GM12878 (cell line): ENCODE measurements at regions not wholly inside any gene's neighbourhood (a gene's known extent, or its start where the extent isn't known, plus 50 kb on each side); places are given as distances from the start of the nearest gene placed in this dataset.

Source experiments
- ATAC-seq: fragments of 200-7000 bp; cut with Tn5 transposase; 3 replicates; pipeline ENCODE4 v1.9.1; 2020; ENCODE audit warnings: mild to moderate bottlenecking, moderate library complexity
- BruUV-seq: library from RNA; stranded (reverse); fragments of 400-500 nt; replicated peaks from 2 replicates; lab custom pipeline; 2021; lab: Mats Ljungman, UMichigan
- CTCF ChIA-PET: fragments of 300-600 bp; sonication (Branson Sonifier 250); formaldehyde crosslinking; extraction: SDS; loops from one replicate; lab custom pipeline; 2021; ENCODE audit warnings: inconsistent platforms; lab: Yijun Ruan, JAX
- POLR2A ChIA-PET: fragments of 350-600 bp; formaldehyde crosslinking; extraction: SDS; loops from one replicate; lab custom pipeline; 2021; ENCODE audit warnings: inconsistent platforms; lab: Charles Lee
- RAD21 ChIA-PET: fragments of 300-600 bp; sonication (Branson Sonifier 250); formaldehyde crosslinking; loops from one replicate; lab custom pipeline; 2023; ENCODE audit warnings: antibody characterized with exemption; ENCODE audit not compliant: unreplicated experiment; lab: Charles Lee
- SMC1A ChIA-PET: fragments of 300-600 bp; sonication (Branson Sonifier 250); formaldehyde crosslinking; loops from one replicate; lab custom pipeline; 2023; ENCODE audit not compliant: unreplicated experiment, uncharacterized antibody; lab: Charles Lee
- DNase-seq: peaks from one replicate; pipeline ENCODE4 v3.0.0-alpha.2; 2011; ENCODE audit warnings: low read depth, low spot score
- FAIRE-seq: peaks from 3 replicates; lab custom pipeline; 2011; peaks lifted over from hg19 to GRCh38; lab: Jason Lieb, UNC
- H2AFZ ChIP-seq: 2 replicates; pipeline ENCODE4 v1.6.0; 2011; ENCODE audit warnings: low read depth, low read length, control low read depth; ENCODE audit not compliant: control insufficient read depth
- H3K27ac ChIP-seq: 2 replicates; pipeline ENCODE4 v1.5.1; 2011; ENCODE audit warnings: control low read depth; ENCODE audit not compliant: control insufficient read depth, insufficient read depth
- H3K27me3 ChIP-seq, 2 experiments: replicated peaks in 1 of 2; 2 replicates each; pipeline versions ENCODE4 v1.6.0 to v1.6.1; 2011; ENCODE audit warnings: low read length in 1 of 2; ENCODE audit not compliant: control insufficient read depth in 2 of 2, insufficient read depth in 2 of 2
- H3K36me3 ChIP-seq, 2 experiments: 2 replicates each; pipeline ENCODE4 v1.5.1; 2011; ENCODE audit warnings: low read length in 1 of 2; ENCODE audit not compliant: control insufficient read depth in 2 of 2, insufficient read depth in 2 of 2
- H3K4me1 ChIP-seq: 2 replicates; pipeline ENCODE4 v1.6.1; 2011; ENCODE audit warnings: mild to moderate bottlenecking, low read length, moderate library complexity, mixed read lengths; ENCODE audit not compliant: control insufficient read depth, insufficient read depth
- H3K4me2 ChIP-seq: 2 replicates; pipeline ENCODE4 v1.6.0; 2011; ENCODE audit warnings: control low read depth; ENCODE audit not compliant: control insufficient read depth, insufficient read depth
- H3K4me3 ChIP-seq: fragments of 200-600 bp; sonication (generic); 2 replicates; pipeline ENCODE4 v1.5.1; 2016
- H3K79me2 ChIP-seq: 2 replicates; pipeline ENCODE4 v1.6.0; 2011; ENCODE audit warnings: low read length; ENCODE audit not compliant: control insufficient read depth, insufficient read depth
- H3K9ac ChIP-seq: 2 replicates; pipeline ENCODE4 v1.8.0; 2011; ENCODE audit warnings: low read length, control low read depth, mixed read lengths; ENCODE audit not compliant: control insufficient read depth, insufficient read depth
- H3K9me3 ChIP-seq: replicated peaks from 3 replicates; pipeline ENCODE4 v1.5.1; 2011; ENCODE audit warnings: mild to moderate bottlenecking, low read length; ENCODE audit not compliant: control insufficient read depth, insufficient read depth
- H4K20me1 ChIP-seq: 2 replicates; pipeline ENCODE4 v1.6.0; 2011; ENCODE audit not compliant: control insufficient read depth, insufficient read depth
- ASH2L ChIP-seq: fragments of 300-600, 200-600 bp; sonication (generic); IDR thresholded peaks from 2 replicates; pipeline ENCODE4 v1.6.1; 2017; ENCODE audit warnings: low read depth, mild to moderate bottlenecking, borderline replicate concordance
- CHD1 ChIP-seq: IDR thresholded peaks from 2 replicates; pipeline ENCODE4 v1.6.1; 2012; ENCODE audit warnings: low read depth, low read length, improper control_type of control experiment
- CHD2 ChIP-seq: IDR thresholded peaks from 2 replicates; pipeline ENCODE4 v1.6.1; 2011; ENCODE audit warnings: low read depth, low read length, improper control_type of control experiment, borderline replicate concordance
- EED ChIP-seq: sonication (generic); IDR thresholded peaks from 2 replicates; pipeline ENCODE4 v1.6.1; 2016; ENCODE audit warnings: antibody characterized with exemption, low read depth
- EZH2 ChIP-seq: IDR thresholded peaks from 2 replicates; pipeline ENCODE4 v1.6.1; 2012; ENCODE audit warnings: low read depth, mild to moderate bottlenecking, control low read depth, inconsistent platforms, low read length, borderline replicate concordance; ENCODE audit not compliant: control insufficient read depth
- RELB ChIP-seq: fragments of 450-650 bp; IDR thresholded peaks from 2 replicates; pipeline ENCODE4 v1.6.1; 2017; ENCODE audit warnings: low read depth, mild to moderate bottlenecking, moderate library complexity
- RUNX3 ChIP-seq: IDR thresholded peaks from 2 replicates; pipeline ENCODE4 v1.6.1; 2012; ENCODE audit warnings: low read length, inconsistent platforms
- SRF ChIP-seq, 2 experiments: IDR thresholded peaks; 2 replicates each; pipeline ENCODE4 v1.6.1; 2011; ENCODE audit warnings: low read depth in 2 of 2, low read length in 2 of 2, mild to moderate bottlenecking in 1 of 2, moderate library complexity in 1 of 2
- ZNF274 ChIP-seq: IDR thresholded peaks from one replicate; pipeline ENCODE4 v1.8.0; 2011; ENCODE audit not compliant: insufficient read length, insufficient read depth
- ZNF622 ChIP-seq: fragments of 450-650 bp; IDR thresholded peaks from 2 replicates; pipeline ENCODE4 v1.6.1; 2017; ENCODE audit warnings: mild to moderate bottlenecking, inconsistent platforms
- WGBS: methylation state at CpG from one replicate; pipeline ENCODE4 v1.1.6; 2016; ENCODE audit warnings: low lambda C conversion rate; ENCODE audit not compliant: insufficient replicate concordance, insufficient coverage; ENCODE audit errors: missing lambda C conversion rate; 5-methylcytosine and 5-hydroxymethylcytosine counted together
- in situ Hi-C: fragments of 300-500 bp; cut with MboI; formaldehyde crosslinking; loops from 9 replicates; pipeline ENCODE4 v1.14.3; 2018; ENCODE audit warnings: mixed read lengths
- intact Hi-C: fragments of 100-400 bp; cut with micrococcal nuclease; formaldehyde crosslinking; loops from one replicate; pipeline ENCODE4 v1.14.2; 2022; ENCODE audit not compliant: unreplicated experiment
- TF ChIP-seq, protein P1 (sequence below): fragments of 150-350 bp; IDR thresholded peaks from 2 replicates; pipeline ENCODE4 v1.6.1; 2016; ENCODE audit warnings: low read depth, low read length
- TF ChIP-seq, protein P2 (sequence below): fragments of 450-650 bp; IDR thresholded peaks from 2 replicates; pipeline ENCODE4 v1.6.1; 2017; ENCODE audit warnings: mild to moderate bottlenecking, moderate library complexity

GRCh38 chr6:74597266-74597665 lies 608.6 kb downstream of the COL12A1 start:
- no TSS peak for BruUV-seq
- Histone ChIP-seq H3K4me1 (peaks cover 17% of the 10 kb centered on the region), H4K20me1 (no peaks in the 10 kb centered on the region), H3K9me3 (no peaks in the 10 kb centered on the region; the same call in 2 of the 3 replicates), H3K36me3 (no peaks in the 10 kb centered on the region), H3K27me3 (no peaks in the 10 kb centered on the region), H3K4me3 (no peak overlapping the region), H3K9ac (no peak overlapping the region), H2AFZ (no peak overlapping the region), H3K4me2 (peak overlapping the region; percentile 41; the same call in 1 of the 2 replicates), H3K79me2 (no peaks in the 10 kb centered on the region), H3K27ac (peak overlapping the region; percentile 35; the same call in 1 of the 2 replicates)
- ChIA-PET RAD21 (interaction anchor here (0.9 kb wide), 1 partner anchor 124 kb away, joined by 3 read pairs; no protein-coding TSS in a partner anchor), CTCF (interaction anchor here (1.0 to 2.4 kb wide), 2 partner anchors 13 to 188 kb away, joined by 3 to 6 read pairs; no protein-coding TSS in a partner anchor), SMC1A (interaction anchor here (1.2 to 2.1 kb wide), 3 partner anchors 8 to 105 kb away, joined by 3 to 5 read pairs (median 4); no protein-coding TSS in a partner anchor), POLR2A (no interaction called here)
- WGBS, result 45% methylated on average over 2 of the region's 2 CpGs
- intact Hi-C loops (loop anchor here (5.0 kb wide), 3 partner anchors 115 to 605 kb away; no protein-coding TSS in a partner anchor), in situ Hi-C loops (no loop called here)
- ATAC-seq (no peak), DNase-seq (no peak), FAIRE-seq (peak; percentile 84)
- TF ChIP-seq CHD1 (no peak), ASH2L (no peak), SRF (IDR thresholded peaks at IDR 0.05; ENCODE audit: low read depth in 2 of 2, low read length in 2 of 2) (peak in 1 of 2 experiments; percentile 64; a peak in 2 of 4 replicates), RELB (no peak), RUNX3 (peak; percentile 28; the same call in 1 of the 2 replicates), ZNF622 (no peak), CHD2 (no peak), ZNF274 (no peak), EED (no peak), EZH2 (no peak)
- TF ChIP-seq, protein P1, sequence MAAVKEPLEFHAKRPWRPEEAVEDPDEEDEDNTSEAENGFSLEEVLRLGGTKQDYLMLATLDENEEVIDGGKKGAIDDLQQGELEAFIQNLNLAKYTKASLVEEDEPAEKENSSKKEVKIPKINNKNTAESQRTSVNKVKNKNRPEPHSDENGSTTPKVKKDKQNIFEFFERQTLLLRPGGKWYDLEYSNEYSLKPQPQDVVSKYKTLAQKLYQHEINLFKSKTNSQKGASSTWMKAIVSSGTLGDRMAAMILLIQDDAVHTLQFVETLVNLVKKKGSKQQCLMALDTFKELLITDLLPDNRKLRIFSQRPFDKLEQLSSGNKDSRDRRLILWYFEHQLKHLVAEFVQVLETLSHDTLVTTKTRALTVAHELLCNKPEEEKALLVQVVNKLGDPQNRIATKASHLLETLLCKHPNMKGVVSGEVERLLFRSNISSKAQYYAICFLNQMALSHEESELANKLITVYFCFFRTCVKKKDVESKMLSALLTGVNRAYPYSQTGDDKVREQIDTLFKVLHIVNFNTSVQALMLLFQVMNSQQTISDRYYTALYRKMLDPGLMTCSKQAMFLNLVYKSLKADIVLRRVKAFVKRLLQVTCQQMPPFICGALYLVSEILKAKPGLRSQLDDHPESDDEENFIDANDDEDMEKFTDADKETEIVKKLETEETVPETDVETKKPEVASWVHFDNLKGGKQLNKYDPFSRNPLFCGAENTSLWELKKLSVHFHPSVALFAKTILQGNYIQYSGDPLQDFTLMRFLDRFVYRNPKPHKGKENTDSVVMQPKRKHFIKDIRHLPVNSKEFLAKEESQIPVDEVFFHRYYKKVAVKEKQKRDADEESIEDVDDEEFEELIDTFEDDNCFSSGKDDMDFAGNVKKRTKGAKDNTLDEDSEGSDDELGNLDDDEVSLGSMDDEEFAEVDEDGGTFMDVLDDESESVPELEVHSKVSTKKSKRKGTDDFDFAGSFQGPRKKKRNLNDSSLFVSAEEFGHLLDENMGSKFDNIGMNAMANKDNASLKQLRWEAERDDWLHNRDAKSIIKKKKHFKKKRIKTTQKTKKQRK, result no peak
- TF ChIP-seq, protein P2, sequence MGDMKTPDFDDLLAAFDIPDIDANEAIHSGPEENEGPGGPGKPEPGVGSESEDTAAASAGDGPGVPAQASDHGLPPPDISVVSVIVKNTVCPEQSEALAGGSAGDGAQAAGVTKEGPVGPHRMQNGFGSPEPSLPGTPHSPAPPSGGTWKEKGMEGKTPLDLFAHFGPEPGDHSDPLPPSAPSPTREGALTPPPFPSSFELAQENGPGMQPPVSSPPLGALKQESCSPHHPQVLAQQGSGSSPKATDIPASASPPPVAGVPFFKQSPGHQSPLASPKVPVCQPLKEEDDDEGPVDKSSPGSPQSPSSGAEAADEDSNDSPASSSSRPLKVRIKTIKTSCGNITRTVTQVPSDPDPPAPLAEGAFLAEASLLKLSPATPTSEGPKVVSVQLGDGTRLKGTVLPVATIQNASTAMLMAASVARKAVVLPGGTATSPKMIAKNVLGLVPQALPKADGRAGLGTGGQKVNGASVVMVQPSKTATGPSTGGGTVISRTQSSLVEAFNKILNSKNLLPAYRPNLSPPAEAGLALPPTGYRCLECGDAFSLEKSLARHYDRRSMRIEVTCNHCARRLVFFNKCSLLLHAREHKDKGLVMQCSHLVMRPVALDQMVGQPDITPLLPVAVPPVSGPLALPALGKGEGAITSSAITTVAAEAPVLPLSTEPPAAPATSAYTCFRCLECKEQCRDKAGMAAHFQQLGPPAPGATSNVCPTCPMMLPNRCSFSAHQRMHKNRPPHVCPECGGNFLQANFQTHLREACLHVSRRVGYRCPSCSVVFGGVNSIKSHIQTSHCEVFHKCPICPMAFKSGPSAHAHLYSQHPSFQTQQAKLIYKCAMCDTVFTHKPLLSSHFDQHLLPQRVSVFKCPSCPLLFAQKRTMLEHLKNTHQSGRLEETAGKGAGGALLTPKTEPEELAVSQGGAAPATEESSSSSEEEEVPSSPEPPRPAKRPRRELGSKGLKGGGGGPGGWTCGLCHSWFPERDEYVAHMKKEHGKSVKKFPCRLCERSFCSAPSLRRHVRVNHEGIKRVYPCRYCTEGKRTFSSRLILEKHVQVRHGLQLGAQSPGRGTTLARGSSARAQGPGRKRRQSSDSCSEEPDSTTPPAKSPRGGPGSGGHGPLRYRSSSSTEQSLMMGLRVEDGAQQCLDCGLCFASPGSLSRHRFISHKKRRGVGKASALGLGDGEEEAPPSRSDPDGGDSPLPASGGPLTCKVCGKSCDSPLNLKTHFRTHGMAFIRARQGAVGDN, result no peak
